Neural crest cell (in vitro differentiated cells): ENCODE measurements at regions not wholly inside any gene's neighbourhood (a gene's known extent, or its start where the extent isn't known, plus 50 kb on each side); places are given as distances from the start of the nearest gene placed in this dataset.
"Not testable (repeated sequence)": the region's sequence is repeated elsewhere in the genome, so short reads cannot be mapped to it uniquely, and the experiment has no call there.

Experiments
- DNase-seq: peaks from one replicate; pipeline ENCODE4 v3.0.0; 2021; ENCODE audit warnings: low read depth, mixed read lengths, low spot score
- H3K27ac Mint-ChIP-seq: one replicate; pipeline ENCODE4 v1.8.0; 2021; ENCODE audit warnings: mild to moderate bottlenecking, mixed read lengths; ENCODE audit not compliant: unreplicated experiment
- H3K27me3 Mint-ChIP-seq: 2 replicates; pipeline ENCODE4 v1.8.0; 2021; ENCODE audit warnings: low read depth, mild to moderate bottlenecking, mixed read lengths
- H3K36me3 Mint-ChIP-seq: 2 replicates; pipeline ENCODE4 v1.8.0; 2021; ENCODE audit warnings: low read depth, mild to moderate bottlenecking, mixed read lengths
- H3K4me1 Mint-ChIP-seq: 2 replicates; pipeline ENCODE4 v1.8.0; 2021; ENCODE audit warnings: mixed read lengths
- H3K4me3 Mint-ChIP-seq: one replicate; pipeline ENCODE4 v1.8.0; 2021; ENCODE audit warnings: mild to moderate bottlenecking, mixed read lengths
- H3K9me3 Mint-ChIP-seq: 2 replicates; pipeline ENCODE4 v1.8.0; 2021; ENCODE audit warnings: mixed read lengths
- CTCF ChIP-seq: fragments of 200-600 bp; sonication (generic); conservative IDR thresholded peaks from 2 replicates; pipeline ENCODE4 v1.5.0; 2021; ENCODE audit warnings: antibody characterized with exemption, mild to moderate bottlenecking

GRCh38 chr9:134548618-134549017, 93.0 kb upstream of the COL5A1 start:
- Mint-ChIP-seq H3K36me3 (no peaks in the 10 kb centered on the region), H3K4me3 (no peak overlapping the region), H3K4me1 (peaks cover 38% of the 10 kb centered on the region), H3K27me3 (no peaks in the 10 kb centered on the region), H3K27ac (no peak overlapping the region), H3K9me3 (peaks cover 4% of the 10 kb centered on the region)
- TF ChIP-seq CTCF: no peak
- DNase-seq: no peak

GRCh38 chr9:134549336-134549735, 92.3 kb upstream of the COL5A1 start:
- no peaks in the 10 kb centered on the region for H3K27me3 Mint-ChIP-seq

GRCh38 chr9:134550081-134550480, 91.5 kb upstream of the COL5A1 start:
- DNase-seq, H3K27me3 Mint-ChIP-seq, H3K36me3 Mint-ChIP-seq, H3K9me3 Mint-ChIP-seq, H3K4me3 Mint-ChIP-seq, H3K27ac Mint-ChIP-seq: not testable (repeated sequence)
- H3K4me1 Mint-ChIP-seq: peaks cover 25% of the 10 kb centered on the region

More at GRCh38 chr9:134549336-134549735, 92.3 kb upstream of the COL5A1 start:
- Mint-ChIP-seq H3K4me1 (peaks cover 31% of the 10 kb centered on the region), H3K36me3 (no peaks in the 10 kb centered on the region), H3K4me3 (no peak overlapping the region), H3K27ac (no peak overlapping the region), H3K9me3 (peaks cover 4% of the 10 kb centered on the region)
- TF ChIP-seq CTCF: no peak
- no peak for DNase-seq

- Mint-ChIP-seq H3K4me3 (no peak overlapping the region), H3K27ac (no peak overlapping the region), H3K27me3 (no peaks in the 10 kb centered on the region), H3K4me1 (peaks cover 23% of the 10 kb centered on the region), H3K9me3 (peaks cover 4% of the 10 kb centered on the region), H3K36me3 (no peaks in the 10 kb centered on the region)
- no peak for TF ChIP-seq CTCF
- no peak for DNase-seq
Measured at GRCh38 chr9:134550584-134550983, 91.0 kb upstream of the COL5A1 start.

- no peak overlapping the region for H3K4me3 Mint-ChIP-seq
- DNase-seq: no peak
- H3K36me3 Mint-ChIP-seq: no peaks in the 10 kb centered on the region
- H3K9me3 Mint-ChIP-seq: peaks cover 4% of the 10 kb centered on the region
- no peak overlapping the region for H3K27ac Mint-ChIP-seq
- no peak for TF ChIP-seq CTCF
- H3K27me3 Mint-ChIP-seq: no peaks in the 10 kb centered on the region
- peaks cover 17% of the 10 kb centered on the region for H3K4me1 Mint-ChIP-seq
Measured at GRCh38 chr9:134551176-134551575, 90.4 kb upstream of the COL5A1 start.

GRCh38 chr9:134551644-134552348, 89.8 kb upstream of the COL5A1 start:
- H3K4me1 Mint-ChIP-seq: peaks cover 17% of the 10 kb centered on the region

More at GRCh38 chr9:134551644-134552348, 89.8 kb upstream of the COL5A1 start:
- Mint-ChIP-seq H3K4me3 (no peak overlapping the region), H3K27ac (peak overlapping the region; percentile 43), H3K36me3 (no peaks in the 10 kb centered on the region), H3K27me3 (no peaks in the 10 kb centered on the region), H3K9me3 (peaks cover 4% of the 10 kb centered on the region)
- DNase-seq: no peak
- TF ChIP-seq CTCF: no peak
